ENCODE measurements at regions not wholly inside any gene's neighbourhood (a gene's known extent, or its start where the extent isn't known, plus 50 kb on each side); places are given as distances from the start of the nearest gene placed in this dataset.

GRCh38 chr20:52624281-52624680 lies 347.9 kb upstream of the TSHZ2 start:
- DNase-seq (ENCODE audit: low spot score), result no peak
- POLR2A ChIA-PET, result no interaction called here
- Mint-ChIP-seq H3K27ac (no peak overlapping the region), H3K4me3 (no peak overlapping the region), H3K27me3 (ENCODE audit: low read depth) (no peaks in the 10 kb centered on the region), H3K36me3 (no peaks in the 10 kb centered on the region), H3K4me1 (peaks cover 8% of the 10 kb centered on the region), H3K9me3 (peaks cover 11% of the 10 kb centered on the region)
- CTCF ChIA-PET, result no interaction called here
- TF ChIP-seq NFATC4 (CRISPR knock-in tag; IDR thresholded peaks at IDR 0.05), result no peak
- no peak for TF ChIP-seq ZNF512 (CRISPR knock-in tag; IDR thresholded peaks at IDR 0.05; ENCODE audit: borderline replicate concordance)
- TF ChIP-seq USF2 (CRISPR knock-in tag; IDR thresholded peaks at IDR 0.05), result no peak
- no peak for TF ChIP-seq ZMAT4 (CRISPR knock-in tag; IDR thresholded peaks at IDR 0.05)
- no peak for TF ChIP-seq GRHL2 (CRISPR knock-in tag; IDR thresholded peaks at IDR 0.05; ENCODE audit: insufficient replicate concordance, severe bottlenecking)
- no peak for TF ChIP-seq ATF2 (CRISPR knock-in tag; IDR thresholded peaks at IDR 0.05; ENCODE audit: borderline replicate concordance, low read depth)
- no peak for TF ChIP-seq TP53 (CRISPR knock-in tag; IDR thresholded peaks at IDR 0.05)
- no peak for TF ChIP-seq ETV6 (CRISPR knock-in tag; IDR thresholded peaks at IDR 0.05)
- no peak for TF ChIP-seq ZNF138 (CRISPR knock-in tag; conservative IDR thresholded peaks at IDR 0.05)
- ATAC-seq, result no peak

- Mint-ChIP-seq H3K9me3 (peaks cover 11% of the 10 kb centered on the region), H3K36me3 (no peaks in the 10 kb centered on the region), H3K4me1 (peaks cover 12% of the 10 kb centered on the region), H3K27ac (no peak overlapping the region), H3K27me3 (ENCODE audit: low read depth) (no peaks in the 10 kb centered on the region), H3K4me3 (no peak overlapping the region)
- ChIA-PET CTCF (no interaction called here), POLR2A (no interaction called here)
- TF ChIP-seq ZNF423 (CRISPR knock-in tag; IDR thresholded peaks at IDR 0.05) (no peak), ZNF671 (CRISPR knock-in tag; IDR thresholded peaks at IDR 0.05) (no peak), NR3C1 (CRISPR knock-in tag; conservative IDR thresholded peaks at IDR 0.05; ENCODE audit: low read depth) (no peak), ETV6 (CRISPR knock-in tag; IDR thresholded peaks at IDR 0.05) (no peak), MYBL2 (CRISPR knock-in tag; IDR thresholded peaks at IDR 0.05) (no peak), GRHL2 (CRISPR knock-in tag; IDR thresholded peaks at IDR 0.05; ENCODE audit: insufficient replicate concordance, severe bottlenecking) (no peak), TEAD1 (CRISPR knock-in tag; IDR thresholded peaks at IDR 0.05) (no peak), MXD4 (CRISPR knock-in tag; IDR thresholded peaks at IDR 0.05; ENCODE audit: borderline replicate concordance) (no peak), ZNF416 (CRISPR knock-in tag; IDR thresholded peaks at IDR 0.05) (no peak), SMAD4 (CRISPR knock-in tag; IDR thresholded peaks at IDR 0.05) (no peak), ZNF396 (CRISPR knock-in tag; IDR thresholded peaks at IDR 0.05; ENCODE audit: borderline replicate concordance) (no peak), TCF7 (CRISPR knock-in tag; IDR thresholded peaks at IDR 0.05; ENCODE audit: low read depth) (no peak), ZNF232 (CRISPR knock-in tag; IDR thresholded peaks at IDR 0.05) (no peak), KAT7 (CRISPR knock-in tag; IDR thresholded peaks at IDR 0.05; ENCODE audit: borderline replicate concordance) (no peak), ATF6 (CRISPR knock-in tag; IDR thresholded peaks at IDR 0.05) (no peak)
- ATAC-seq, result no peak
- DNase-seq (ENCODE audit: low spot score), result no peak
Observed at GRCh38 chr20:52622081-52622480, 350.1 kb upstream of the TSHZ2 start.

Measured in WTC11 (cell line).